ENCODE measurements at regions not wholly inside any gene's neighbourhood (a gene's known extent, or its start where the extent isn't known, plus 50 kb on each side); places are given as distances from the start of the nearest gene placed in this dataset.

GRCh38 chr6:14676977-14677781 is 559.6 kb downstream of the CD83 start:
- TF ChIP-seq POLR2AphosphoS5 (IDR thresholded peaks at IDR 0.05) (no peak), CTCF (IDR thresholded peaks at IDR 0.05) (no peak), EP300 (IDR thresholded peaks at IDR 0.05) (no peak)

All from sigmoid colon (tissue), 4 donors.